ENCODE measurements at regions not wholly inside any gene's neighbourhood (a gene's known extent, or its start where the extent isn't known, plus 50 kb on each side); places are given as distances from the start of the nearest gene placed in this dataset.

DNA sequence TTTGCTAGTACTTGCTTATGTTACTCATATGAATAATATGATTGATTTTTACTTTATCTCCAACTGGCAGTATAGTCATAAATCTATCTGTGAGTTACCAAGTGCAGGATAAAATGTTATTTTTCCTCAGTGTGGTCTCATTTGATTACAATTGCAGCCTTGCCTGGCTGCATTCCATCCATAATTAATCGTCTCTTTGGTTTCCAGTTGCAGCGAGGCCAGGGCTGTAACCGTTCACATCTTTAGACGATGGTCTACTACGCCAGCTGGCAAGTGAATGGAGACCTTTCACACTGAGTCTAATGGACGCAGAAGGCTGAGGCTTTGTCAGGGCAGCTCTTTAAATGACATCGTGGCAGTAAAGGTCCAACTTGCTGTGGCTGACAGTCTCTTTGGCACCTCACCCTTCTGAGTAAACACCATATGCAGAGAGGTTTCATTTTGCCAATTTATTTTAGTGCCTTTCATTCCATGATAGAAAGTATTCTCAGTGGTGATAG is 84.0 kb downstream of the ARL4A start:
- TF ChIP-seq RBBP5 (conservative IDR thresholded peaks at IDR 0.05) (no peak), SUZ12 (IDR thresholded peaks at IDR 0.05; ENCODE audit: unreplicated experiment) (no peak), EED (IDR thresholded peaks at IDR 0.05; ENCODE audit: low read depth) (no peak), DPF2 (IDR thresholded peaks at IDR 0.05) (no peak), YBX1 (IDR thresholded peaks at IDR 0.05) (no peak), ZNF622 (IDR thresholded peaks at IDR 0.05) (no peak), TARDBP (IDR thresholded peaks at IDR 0.05; ENCODE audit: borderline replicate concordance) (no peak), CREM (IDR thresholded peaks at IDR 0.05; ENCODE audit: low read depth) (no peak), NBN (IDR thresholded peaks at IDR 0.05) (no peak), TCF3 (IDR thresholded peaks at IDR 0.05; ENCODE audit: borderline replicate concordance, insufficient read depth, low read depth, low read length) (no peak), YY1 (IDR thresholded peaks at IDR 0.05; ENCODE audit: low read depth, low read length) (no peak), SREBF1 (IDR thresholded peaks at IDR 0.05; ENCODE audit: low read length) (no peak)
- TF ChIP-seq, protein P1, sequence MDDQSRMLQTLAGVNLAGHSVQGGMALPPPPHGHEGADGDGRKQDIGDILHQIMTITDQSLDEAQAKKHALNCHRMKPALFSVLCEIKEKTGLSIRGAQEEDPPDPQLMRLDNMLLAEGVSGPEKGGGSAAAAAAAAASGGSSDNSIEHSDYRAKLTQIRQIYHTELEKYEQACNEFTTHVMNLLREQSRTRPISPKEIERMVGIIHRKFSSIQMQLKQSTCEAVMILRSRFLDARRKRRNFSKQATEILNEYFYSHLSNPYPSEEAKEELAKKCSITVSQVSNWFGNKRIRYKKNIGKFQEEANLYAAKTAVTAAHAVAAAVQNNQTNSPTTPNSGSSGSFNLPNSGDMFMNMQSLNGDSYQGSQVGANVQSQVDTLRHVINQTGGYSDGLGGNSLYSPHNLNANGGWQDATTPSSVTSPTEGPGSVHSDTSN (IDR thresholded peaks at IDR 0.05; ENCODE audit: insufficient replicate concordance, low read depth, low read length): no peak
- TF ChIP-seq, protein P2, sequence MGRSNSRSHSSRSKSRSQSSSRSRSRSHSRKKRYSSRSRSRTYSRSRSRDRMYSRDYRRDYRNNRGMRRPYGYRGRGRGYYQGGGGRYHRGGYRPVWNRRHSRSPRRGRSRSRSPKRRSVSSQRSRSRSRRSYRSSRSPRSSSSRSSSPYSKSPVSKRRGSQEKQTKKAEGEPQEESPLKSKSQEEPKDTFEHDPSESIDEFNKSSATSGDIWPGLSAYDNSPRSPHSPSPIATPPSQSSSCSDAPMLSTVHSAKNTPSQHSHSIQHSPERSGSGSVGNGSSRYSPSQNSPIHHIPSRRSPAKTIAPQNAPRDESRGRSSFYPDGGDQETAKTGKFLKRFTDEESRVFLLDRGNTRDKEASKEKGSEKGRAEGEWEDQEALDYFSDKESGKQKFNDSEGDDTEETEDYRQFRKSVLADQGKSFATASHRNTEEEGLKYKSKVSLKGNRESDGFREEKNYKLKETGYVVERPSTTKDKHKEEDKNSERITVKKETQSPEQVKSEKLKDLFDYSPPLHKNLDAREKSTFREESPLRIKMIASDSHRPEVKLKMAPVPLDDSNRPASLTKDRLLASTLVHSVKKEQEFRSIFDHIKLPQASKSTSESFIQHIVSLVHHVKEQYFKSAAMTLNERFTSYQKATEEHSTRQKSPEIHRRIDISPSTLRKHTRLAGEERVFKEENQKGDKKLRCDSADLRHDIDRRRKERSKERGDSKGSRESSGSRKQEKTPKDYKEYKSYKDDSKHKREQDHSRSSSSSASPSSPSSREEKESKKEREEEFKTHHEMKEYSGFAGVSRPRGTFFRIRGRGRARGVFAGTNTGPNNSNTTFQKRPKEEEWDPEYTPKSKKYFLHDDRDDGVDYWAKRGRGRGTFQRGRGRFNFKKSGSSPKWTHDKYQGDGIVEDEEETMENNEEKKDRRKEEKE (IDR thresholded peaks at IDR 0.05): no peak
- TF ChIP-seq, protein P3, sequence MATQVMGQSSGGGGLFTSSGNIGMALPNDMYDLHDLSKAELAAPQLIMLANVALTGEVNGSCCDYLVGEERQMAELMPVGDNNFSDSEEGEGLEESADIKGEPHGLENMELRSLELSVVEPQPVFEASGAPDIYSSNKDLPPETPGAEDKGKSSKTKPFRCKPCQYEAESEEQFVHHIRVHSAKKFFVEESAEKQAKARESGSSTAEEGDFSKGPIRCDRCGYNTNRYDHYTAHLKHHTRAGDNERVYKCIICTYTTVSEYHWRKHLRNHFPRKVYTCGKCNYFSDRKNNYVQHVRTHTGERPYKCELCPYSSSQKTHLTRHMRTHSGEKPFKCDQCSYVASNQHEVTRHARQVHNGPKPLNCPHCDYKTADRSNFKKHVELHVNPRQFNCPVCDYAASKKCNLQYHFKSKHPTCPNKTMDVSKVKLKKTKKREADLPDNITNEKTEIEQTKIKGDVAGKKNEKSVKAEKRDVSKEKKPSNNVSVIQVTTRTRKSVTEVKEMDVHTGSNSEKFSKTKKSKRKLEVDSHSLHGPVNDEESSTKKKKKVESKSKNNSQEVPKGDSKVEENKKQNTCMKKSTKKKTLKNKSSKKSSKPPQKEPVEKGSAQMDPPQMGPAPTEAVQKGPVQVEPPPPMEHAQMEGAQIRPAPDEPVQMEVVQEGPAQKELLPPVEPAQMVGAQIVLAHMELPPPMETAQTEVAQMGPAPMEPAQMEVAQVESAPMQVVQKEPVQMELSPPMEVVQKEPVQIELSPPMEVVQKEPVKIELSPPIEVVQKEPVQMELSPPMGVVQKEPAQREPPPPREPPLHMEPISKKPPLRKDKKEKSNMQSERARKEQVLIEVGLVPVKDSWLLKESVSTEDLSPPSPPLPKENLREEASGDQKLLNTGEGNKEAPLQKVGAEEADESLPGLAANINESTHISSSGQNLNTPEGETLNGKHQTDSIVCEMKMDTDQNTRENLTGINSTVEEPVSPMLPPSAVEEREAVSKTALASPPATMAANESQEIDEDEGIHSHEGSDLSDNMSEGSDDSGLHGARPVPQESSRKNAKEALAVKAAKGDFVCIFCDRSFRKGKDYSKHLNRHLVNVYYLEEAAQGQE (IDR thresholded peaks at IDR 0.05; ENCODE audit: low read depth, low read length): no peak
- TF ChIP-seq, protein P4, sequence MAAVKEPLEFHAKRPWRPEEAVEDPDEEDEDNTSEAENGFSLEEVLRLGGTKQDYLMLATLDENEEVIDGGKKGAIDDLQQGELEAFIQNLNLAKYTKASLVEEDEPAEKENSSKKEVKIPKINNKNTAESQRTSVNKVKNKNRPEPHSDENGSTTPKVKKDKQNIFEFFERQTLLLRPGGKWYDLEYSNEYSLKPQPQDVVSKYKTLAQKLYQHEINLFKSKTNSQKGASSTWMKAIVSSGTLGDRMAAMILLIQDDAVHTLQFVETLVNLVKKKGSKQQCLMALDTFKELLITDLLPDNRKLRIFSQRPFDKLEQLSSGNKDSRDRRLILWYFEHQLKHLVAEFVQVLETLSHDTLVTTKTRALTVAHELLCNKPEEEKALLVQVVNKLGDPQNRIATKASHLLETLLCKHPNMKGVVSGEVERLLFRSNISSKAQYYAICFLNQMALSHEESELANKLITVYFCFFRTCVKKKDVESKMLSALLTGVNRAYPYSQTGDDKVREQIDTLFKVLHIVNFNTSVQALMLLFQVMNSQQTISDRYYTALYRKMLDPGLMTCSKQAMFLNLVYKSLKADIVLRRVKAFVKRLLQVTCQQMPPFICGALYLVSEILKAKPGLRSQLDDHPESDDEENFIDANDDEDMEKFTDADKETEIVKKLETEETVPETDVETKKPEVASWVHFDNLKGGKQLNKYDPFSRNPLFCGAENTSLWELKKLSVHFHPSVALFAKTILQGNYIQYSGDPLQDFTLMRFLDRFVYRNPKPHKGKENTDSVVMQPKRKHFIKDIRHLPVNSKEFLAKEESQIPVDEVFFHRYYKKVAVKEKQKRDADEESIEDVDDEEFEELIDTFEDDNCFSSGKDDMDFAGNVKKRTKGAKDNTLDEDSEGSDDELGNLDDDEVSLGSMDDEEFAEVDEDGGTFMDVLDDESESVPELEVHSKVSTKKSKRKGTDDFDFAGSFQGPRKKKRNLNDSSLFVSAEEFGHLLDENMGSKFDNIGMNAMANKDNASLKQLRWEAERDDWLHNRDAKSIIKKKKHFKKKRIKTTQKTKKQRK (IDR thresholded peaks at IDR 0.05; ENCODE audit: low read depth, low read length): no peak
- Histone ChIP-seq H3K27me3 (replicated peaks in 1 of 2; ENCODE audit: control insufficient read depth in 2 of 2, insufficient read depth in 2 of 2, low read length in 1 of 2) (no peaks in the 10 kb centered on the region), H4K20me1 (ENCODE audit: control insufficient read depth, insufficient read depth) (no peaks in the 10 kb centered on the region; the same call in 1 of the 2 replicates), H3K4me3 (no peak overlapping the region), H3K4me1 (ENCODE audit: control insufficient read depth, insufficient read depth, low read length) (no peaks in the 10 kb centered on the region), H3K79me2 (ENCODE audit: control insufficient read depth, insufficient read depth, low read length) (no peaks in the 10 kb centered on the region), H3K36me3 (ENCODE audit: control insufficient read depth in 2 of 2, insufficient read depth in 2 of 2, low read length in 1 of 2) (no peaks in the 10 kb centered on the region), H3K9me3 (replicated peaks; ENCODE audit: control insufficient read depth, insufficient read depth, low read length) (no peaks in the 10 kb centered on the region), H3K9ac (ENCODE audit: control insufficient read depth, insufficient read depth, low read length) (no peak overlapping the region), H2AFZ (ENCODE audit: control insufficient read depth, low read depth, low read length) (no peak overlapping the region), H3K27ac (ENCODE audit: control insufficient read depth, insufficient read depth) (no peak overlapping the region), H3K4me2 (ENCODE audit: control insufficient read depth, insufficient read depth) (no peak overlapping the region)
- WGBS (ENCODE audit: insufficient coverage, insufficient replicate concordance, low lambda C conversion rate, missing lambda C conversion rate): 33% methylated on average over 7 of the region's 7 CpGs
- DNase-seq (ENCODE audit: low read depth, low spot score) (no peak), FAIRE-seq (no peak), ATAC-seq (no peak)
- BruUV-seq (replicated peaks): no TSS peak
- ChIA-PET RAD21 (ENCODE audit: unreplicated experiment) (no interaction called here), POLR2A (no interaction called here), SMC1A (ENCODE audit: uncharacterized antibody, unreplicated experiment) (no interaction called here), CTCF (no interaction called here)
- in situ Hi-C loops (cut with MboI): no loop called here
- intact Hi-C loops (cut with micrococcal nuclease; ENCODE audit: unreplicated experiment): no loop called here

Data from GM12878 (cell line).